Coronary artery (tissue), 2 donors: ENCODE measurements at regions not wholly inside any gene's neighbourhood (a gene's known extent, or its start where the extent isn't known, plus 50 kb on each side); places are given as distances from the start of the nearest gene placed in this dataset.

Source experiments
- DNase-seq: peaks from one replicate; pipeline ENCODE4 v3.0.0-alpha.2; 2017; ENCODE audit warnings: low spot score
- H3K27ac ChIP-seq, 2 donors: fragments of 200-600 bp; sonication (generic); one replicate each; pipeline ENCODE4 v1.5.1; 2016 to 2019
- H3K4me3 ChIP-seq: fragments of 200-600 bp; sonication (generic); 2 replicates; pipeline ENCODE4 v1.5.1; 2016; ENCODE audit warnings: mild to moderate bottlenecking, moderate library complexity
- CTCF ChIP-seq: fragments of 200-600 bp; sonication (generic); IDR thresholded peaks from one replicate; pipeline ENCODE4 v1.5.1; 2019; ENCODE audit warnings: antibody characterized with exemption

DNA sequence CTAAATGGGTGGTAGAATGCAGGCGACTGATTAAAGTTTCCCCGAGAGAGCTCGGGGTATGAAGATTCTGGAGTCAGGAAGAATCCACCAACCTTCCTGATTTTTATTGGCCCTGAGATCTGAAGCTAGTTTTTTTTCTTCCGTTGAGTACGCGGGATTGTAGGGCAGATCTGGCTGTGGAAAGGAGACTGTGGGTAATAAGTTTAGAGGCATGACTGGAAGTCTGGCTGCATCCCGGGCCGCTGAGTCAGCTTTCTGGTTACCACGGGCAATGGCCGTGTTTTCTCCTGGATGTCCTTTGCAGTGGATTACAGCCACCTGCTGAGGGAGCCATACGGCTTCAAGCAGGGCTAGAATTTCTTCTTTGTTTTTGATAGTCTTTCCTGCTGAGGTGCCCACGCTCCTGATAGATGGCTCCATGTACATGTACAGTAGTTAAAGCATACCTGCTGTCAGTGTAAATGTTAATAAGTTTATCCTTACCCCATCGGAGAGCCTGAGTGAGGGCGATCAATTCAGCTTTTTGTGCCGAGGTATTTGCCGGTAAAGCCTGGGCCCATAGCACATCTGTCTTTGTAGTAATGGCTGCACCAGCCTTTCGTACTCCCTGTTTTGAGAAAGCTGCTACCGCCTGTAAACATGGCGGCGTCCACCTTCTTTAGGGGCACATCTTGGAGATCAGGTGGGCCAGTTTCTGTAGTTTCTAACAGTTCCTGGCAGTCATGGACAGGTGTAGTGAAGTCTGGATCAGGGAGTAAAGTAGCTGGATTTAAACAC, 154.0 kb downstream of the TRIM27 start:
- no peak overlapping the region for H3K4me3 ChIP-seq
- no peak for DNase-seq
- no peak for TF ChIP-seq CTCF
- no peak overlapping the region for H3K27ac ChIP-seq

DNA sequence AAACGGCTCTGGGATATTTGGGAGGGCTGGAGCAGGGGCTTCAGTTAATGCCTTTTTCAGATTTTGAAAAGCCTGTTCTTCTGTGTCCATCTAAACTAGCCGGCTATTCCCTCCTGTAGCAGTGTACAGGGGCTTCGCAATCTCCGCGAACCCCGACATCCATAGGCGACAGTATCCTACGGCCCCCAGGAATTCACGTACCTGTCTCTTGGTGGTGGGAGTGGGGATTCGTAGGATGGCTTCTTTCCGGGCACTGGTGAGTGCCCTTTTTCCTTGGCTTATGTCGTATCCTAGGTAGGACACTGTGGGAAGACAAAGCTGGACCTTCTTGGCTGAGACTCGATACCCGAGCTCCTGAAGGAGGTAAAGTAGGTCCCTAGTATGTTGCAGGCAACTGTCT, 153.1 kb downstream of the TRIM27 start:
- no peak for TF ChIP-seq CTCF
- H3K4me3 ChIP-seq: no peak overlapping the region
- H3K27ac ChIP-seq: no peak overlapping the region
- DNase-seq: no peak

DNA sequence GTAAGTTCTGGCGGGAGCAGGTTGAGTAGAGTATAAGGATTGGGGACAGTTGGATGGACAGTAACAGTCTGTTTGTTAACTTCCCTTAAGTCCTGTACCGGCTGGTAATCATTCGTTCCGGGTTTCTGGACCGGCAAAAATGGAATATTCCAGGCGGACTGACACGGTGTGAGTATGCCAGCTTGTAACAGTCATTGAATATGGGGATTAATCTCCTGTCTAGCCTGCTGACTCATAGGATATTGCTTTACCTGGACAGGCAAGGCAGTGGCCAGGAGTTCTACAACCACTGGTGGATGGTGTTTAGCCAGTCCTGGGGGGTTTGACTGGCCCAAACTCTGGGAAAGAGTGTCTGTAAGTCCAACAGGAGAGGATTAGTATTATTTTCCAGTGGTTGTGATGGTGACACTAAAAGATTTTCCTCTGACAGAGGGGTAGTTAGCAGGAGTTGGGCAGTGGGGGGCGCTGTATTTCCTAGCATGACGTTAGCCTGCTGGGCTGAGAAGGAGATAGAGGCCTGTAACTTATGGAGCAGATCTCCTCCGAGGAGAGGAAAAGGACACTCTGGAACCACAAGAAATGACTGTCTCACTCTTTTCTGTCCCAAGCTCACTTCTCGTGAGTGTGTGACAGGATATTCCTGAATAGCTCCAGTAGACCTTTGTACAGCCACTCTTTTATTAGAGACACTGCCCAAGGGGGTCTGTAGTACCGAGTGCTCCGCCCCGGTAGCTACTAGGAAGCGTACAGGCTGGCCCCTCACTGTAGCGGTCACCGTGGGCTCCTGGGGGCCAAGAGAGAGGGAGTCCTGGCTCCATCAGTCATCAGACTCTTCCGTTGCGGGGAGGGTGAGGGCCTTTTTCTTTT, 152.2 kb downstream of the TRIM27 start:
- TF ChIP-seq CTCF: no peak
- Histone ChIP-seq H3K4me3 (no peak overlapping the region), H3K27ac (no peak overlapping the region)
- no peak for DNase-seq

GRCh38 chr6:28772480-28773381, 151.1 kb downstream of the TRIM27 start:
- no peak overlapping the region for H3K4me3 ChIP-seq
- H3K27ac ChIP-seq: no peak overlapping the region
- no peak for DNase-seq
- TF ChIP-seq CTCF: no peak

GRCh38 chr6:28774292-28775051, 149.3 kb downstream of the TRIM27 start:
- TF ChIP-seq CTCF: no peak
- no peak overlapping the region for H3K4me3 ChIP-seq
- H3K27ac ChIP-seq: no peak overlapping the region
- DNase-seq: no peak

GRCh38 chr6:28775052-28775376, 148.8 kb downstream of the TRIM27 start:
- Histone ChIP-seq H3K27ac (no peak overlapping the region), H3K4me3 (no peak overlapping the region)
- no peak for TF ChIP-seq CTCF
- DNase-seq: no peak
